CD14-positive monocyte (primary cell): ENCODE measurements at regions not wholly inside any gene's neighbourhood (a gene's known extent, or its start where the extent isn't known, plus 50 kb on each side); places are given as distances from the start of the nearest gene placed in this dataset.

Experiments
- DNase-seq, 3 donors: peaks; one replicate each; pipeline ENCODE4 v3.0.0-alpha.2; 2011 to 2022
- H2AFZ ChIP-seq: 2 replicates; pipeline ENCODE4 v1.6.0; 2012; ENCODE audit warnings: mild to moderate bottlenecking, low read depth, low read length, inconsistent platforms; ENCODE audit not compliant: insufficient read depth, poor library complexity, severe bottlenecking
- H3K27ac ChIP-seq, 2 donors: 1 replicate in 1 of 2; 2 replicates in 1 of 2; pipeline ENCODE4 v1.5.1; 2012 to 2013; ENCODE audit warnings: low read length in 2 of 2, control low read depth in 1 of 2, inconsistent platforms in 1 of 2, low read depth in 1 of 2, mild to moderate bottlenecking in 1 of 2
- H3K27me3 ChIP-seq, 2 donors: one replicate each; pipeline versions ENCODE4 v1.6.0 to v1.6.1; 2011 to 2013; ENCODE audit warnings: low read length in 2 of 2; ENCODE audit not compliant: control insufficient read depth in 2 of 2, insufficient read depth in 2 of 2
- H3K36me3 ChIP-seq, 2 donors: replicated peaks in 1 of 2; 1 replicate in 1 of 2; 2 replicates in 1 of 2; pipeline versions ENCODE4 v1.5.1 to v1.6.1; 2012 to 2013; ENCODE audit warnings: low read length in 2 of 2, control low read depth in 1 of 2, inconsistent platforms in 1 of 2, mild to moderate bottlenecking in 1 of 2; ENCODE audit not compliant: insufficient read depth in 2 of 2, control insufficient read depth in 1 of 2
- H3K4me1 ChIP-seq, 2 donors: 1 replicate in 1 of 2; 2 replicates in 1 of 2; pipeline versions ENCODE4 v1.5.1 to v1.6.1; 2012 to 2013; ENCODE audit warnings: low read length in 2 of 2, control low read depth in 1 of 2, inconsistent platforms in 1 of 2, mild to moderate bottlenecking in 1 of 2, moderate library complexity in 1 of 2; ENCODE audit not compliant: insufficient read depth in 2 of 2, control insufficient read depth in 1 of 2
- H3K4me2 ChIP-seq: replicated peaks from 2 replicates; pipeline ENCODE3; 2012; ENCODE audit warnings: low read length, moderate library complexity, mild to moderate bottlenecking; ENCODE audit not compliant: poor library complexity, severe bottlenecking; ENCODE audit errors: extremely low read depth
- H3K4me3 ChIP-seq, 3 experiments: fragments of 200-600 bp in 1 of 3; sonication (generic) in 1 of 3; replicated peaks in 1 of 3; 1 replicate in 2 of 3; 2 replicates in 1 of 3; pipeline ENCODE4 v1.5.1; 2011 to 2013; ENCODE audit warnings: low read length in 3 of 3, mild to moderate bottlenecking in 3 of 3, control low read depth in 2 of 3, low read depth in 2 of 3, inconsistent platforms in 1 of 3, moderate library complexity in 1 of 3
- H3K79me2 ChIP-seq: 2 replicates; pipeline ENCODE4 v1.6.0; 2012; ENCODE audit warnings: mild to moderate bottlenecking, control low read depth, inconsistent platforms, low read length, moderate library complexity; ENCODE audit not compliant: insufficient read depth
- H3K9ac ChIP-seq: 2 replicates; pipeline ENCODE4 v1.6.0; 2017; ENCODE audit warnings: low read length, mild to moderate bottlenecking; ENCODE audit not compliant: insufficient read depth, poor library complexity, severe bottlenecking
- H3K9me3 ChIP-seq, 2 donors: replicated peaks in 1 of 2; 1 replicate in 1 of 2; 2 replicates in 1 of 2; pipeline versions ENCODE4 v1.5.1 to v1.6.1; 2012 to 2013; ENCODE audit warnings: low read length in 2 of 2, control low read depth in 1 of 2; ENCODE audit not compliant: control insufficient read depth in 1 of 2, insufficient read depth in 1 of 2
- H4K20me1 ChIP-seq: 2 replicates; pipeline ENCODE4 v1.6.0; 2012; ENCODE audit warnings: mild to moderate bottlenecking, low read length, control low read depth, moderate library complexity; ENCODE audit not compliant: insufficient read depth
- H3K27ac Mint-ChIP-seq, 7 donors: one replicate each; pipeline ENCODE4 v1.8.0; 2020; ENCODE audit warnings: mild to moderate bottlenecking in 7 of 7, mixed read lengths in 7 of 7, moderate library complexity in 6 of 7, inconsistent platforms in 2 of 7
- H3K27me3 Mint-ChIP-seq, 3 donors: one replicate each; pipeline ENCODE4 v1.8.0; 2021 to 2022; ENCODE audit warnings: low read depth in 3 of 3, mild to moderate bottlenecking in 3 of 3, mixed read lengths in 3 of 3, moderate library complexity in 3 of 3, inconsistent platforms in 1 of 3
- H3K36me3 Mint-ChIP-seq, 2 donors: one replicate each; pipeline ENCODE4 v1.8.0; 2020; ENCODE audit warnings: mixed read lengths in 2 of 2, inconsistent platforms in 1 of 2, mild to moderate bottlenecking in 1 of 2
- H3K4me1 Mint-ChIP-seq: one replicate; pipeline ENCODE4 v1.8.0; 2020; ENCODE audit warnings: mild to moderate bottlenecking, mixed read lengths
- H3K4me3 Mint-ChIP-seq, 2 donors: one replicate each; pipeline ENCODE4 v1.8.0; 2020; ENCODE audit warnings: mild to moderate bottlenecking in 2 of 2, mixed read lengths in 2 of 2, moderate library complexity in 1 of 2
- H3K9me3 Mint-ChIP-seq, 7 donors: one replicate each; pipeline ENCODE4 v1.8.0; 2020 to 2022; ENCODE audit warnings: mixed read lengths in 7 of 7, mild to moderate bottlenecking in 6 of 7, moderate library complexity in 6 of 7, inconsistent platforms in 2 of 7
- WGBS: methylation state at CpG from one replicate; pipeline ENCODE4 v1.1.5; 2013; ENCODE audit warnings: missing lambda C conversion rate; ENCODE audit not compliant: insufficient coverage; 5-methylcytosine and 5-hydroxymethylcytosine counted together
- intact Hi-C, 2 donors: fragments of 100-400 bp; cut with micrococcal nuclease; formaldehyde crosslinking; loops; one replicate each; pipeline versions ENCODE4 v1.15.0 to v1.15.1; 2023
- TF ChIP-seq, protein P1 (sequence below): fragments of 200-600 bp; IDR thresholded peaks from one replicate; pipeline ENCODE4 v1.8.0; 2022; ENCODE audit warnings: antibody characterized with exemption, mild to moderate bottlenecking

DNA sequence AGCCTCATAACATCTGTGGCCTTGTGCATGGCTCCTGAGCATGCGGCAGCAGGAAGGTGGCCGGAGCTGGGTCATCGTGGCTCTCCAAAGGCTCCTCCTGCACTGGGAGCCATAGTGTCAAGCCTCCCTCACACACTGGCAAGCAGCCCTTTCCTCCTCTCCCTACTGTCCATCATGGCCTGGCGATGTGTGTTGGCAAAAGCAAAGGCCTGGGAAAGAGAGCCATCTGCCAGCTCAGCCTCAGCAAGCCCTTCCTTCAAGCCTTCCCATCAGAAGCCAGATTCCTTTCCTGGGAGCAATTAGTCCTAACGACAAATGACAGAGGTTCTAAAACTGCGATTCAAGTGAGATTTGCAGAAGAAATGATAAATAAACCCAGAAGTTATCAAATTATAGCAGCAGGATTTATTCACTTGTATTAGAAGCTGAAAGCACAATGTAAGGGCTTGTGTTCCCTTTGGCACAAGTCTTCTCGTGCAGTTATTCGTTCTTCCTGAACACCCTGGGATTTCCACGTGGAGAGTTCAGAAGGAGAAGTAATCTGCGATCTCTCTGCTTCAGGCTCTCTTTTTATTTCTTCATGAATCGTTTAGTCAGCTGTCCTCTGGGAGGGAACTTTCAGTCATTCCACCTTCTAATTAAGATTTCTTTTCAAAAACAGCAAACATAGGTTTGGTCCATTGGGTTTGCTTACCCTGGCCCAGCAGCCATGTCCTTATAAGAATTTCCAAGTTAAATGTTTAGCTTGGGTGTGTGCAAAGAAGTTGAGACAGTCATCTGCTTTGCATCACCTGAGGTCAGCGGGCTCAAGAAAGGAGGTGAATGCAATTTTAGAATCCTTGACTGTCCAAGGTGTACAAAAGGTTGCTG lies 110.3 kb upstream of the TMC3 start:
- H3K27me3 Mint-ChIP-seq, result no peaks in the 10 kb centered on the region
- intact Hi-C loops, result loop anchor here in 1 of 2 donors (10.0 kb wide), 1 partner anchor 700 kb away; no protein-coding TSS in a partner anchor
- H2AFZ ChIP-seq, result no peak overlapping the region
- no peaks in the 10 kb centered on the region for H3K9me3 ChIP-seq
- H3K9ac ChIP-seq, result no peak overlapping the region
- no peak overlapping the region for H3K4me3 ChIP-seq
- H3K4me1 Mint-ChIP-seq, result no peaks in the 10 kb centered on the region
- no peaks in the 10 kb centered on the region for H3K79me2 ChIP-seq
- no peaks in the 10 kb centered on the region for H3K36me3 Mint-ChIP-seq
- H3K4me1 ChIP-seq, result no peaks in the 10 kb centered on the region
- peaks cover 0 to 2% (median 0%) of the 10 kb centered on the region in 7 donors for H3K9me3 Mint-ChIP-seq
- no peak overlapping the region for H3K27ac ChIP-seq
- H3K36me3 ChIP-seq, result no peaks in the 10 kb centered on the region
- WGBS, result 85% methylated on average over 7 of the region's 12 CpGs
- no peaks in the 10 kb centered on the region for H4K20me1 ChIP-seq
- TF ChIP-seq, protein P1, sequence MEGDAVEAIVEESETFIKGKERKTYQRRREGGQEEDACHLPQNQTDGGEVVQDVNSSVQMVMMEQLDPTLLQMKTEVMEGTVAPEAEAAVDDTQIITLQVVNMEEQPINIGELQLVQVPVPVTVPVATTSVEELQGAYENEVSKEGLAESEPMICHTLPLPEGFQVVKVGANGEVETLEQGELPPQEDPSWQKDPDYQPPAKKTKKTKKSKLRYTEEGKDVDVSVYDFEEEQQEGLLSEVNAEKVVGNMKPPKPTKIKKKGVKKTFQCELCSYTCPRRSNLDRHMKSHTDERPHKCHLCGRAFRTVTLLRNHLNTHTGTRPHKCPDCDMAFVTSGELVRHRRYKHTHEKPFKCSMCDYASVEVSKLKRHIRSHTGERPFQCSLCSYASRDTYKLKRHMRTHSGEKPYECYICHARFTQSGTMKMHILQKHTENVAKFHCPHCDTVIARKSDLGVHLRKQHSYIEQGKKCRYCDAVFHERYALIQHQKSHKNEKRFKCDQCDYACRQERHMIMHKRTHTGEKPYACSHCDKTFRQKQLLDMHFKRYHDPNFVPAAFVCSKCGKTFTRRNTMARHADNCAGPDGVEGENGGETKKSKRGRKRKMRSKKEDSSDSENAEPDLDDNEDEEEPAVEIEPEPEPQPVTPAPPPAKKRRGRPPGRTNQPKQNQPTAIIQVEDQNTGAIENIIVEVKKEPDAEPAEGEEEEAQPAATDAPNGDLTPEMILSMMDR, result no peak
- DNase-seq, result no peak
- no peak overlapping the region for H3K27ac Mint-ChIP-seq
- H3K27me3 ChIP-seq, result no peaks in the 10 kb centered on the region
- no peak overlapping the region for H3K4me2 ChIP-seq
- no peak overlapping the region for H3K4me3 Mint-ChIP-seq

DNA sequence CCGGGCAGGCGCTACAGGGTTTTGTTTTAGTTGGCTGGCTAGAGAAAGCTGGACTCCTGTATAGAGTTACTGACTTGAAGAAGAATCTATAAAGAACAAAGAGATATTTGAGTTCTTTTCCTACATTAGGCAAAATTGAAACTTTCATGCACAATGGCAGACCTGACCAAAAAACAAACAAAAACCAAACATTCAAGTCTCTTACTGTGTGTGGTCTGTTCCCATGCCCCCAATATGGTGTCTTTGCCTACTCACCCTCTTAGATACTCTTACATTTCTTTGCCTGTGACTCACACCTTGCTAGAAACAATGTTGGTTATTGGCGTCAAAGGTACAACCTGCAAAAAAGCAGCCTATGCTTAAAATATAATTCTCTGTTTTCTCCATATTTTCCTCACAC lies 109.5 kb upstream of the TMC3 start:
- Mint-ChIP-seq H3K4me3 (no peak overlapping the region), H3K9me3 (peaks cover 0 to 2% (median 0%) of the 10 kb centered on the region in 7 donors), H3K36me3 (no peaks in the 10 kb centered on the region), H3K27ac (no peak overlapping the region), H3K27me3 (no peaks in the 10 kb centered on the region), H3K4me1 (no peaks in the 10 kb centered on the region)
- Histone ChIP-seq H3K9ac (no peak overlapping the region), H3K4me1 (no peaks in the 10 kb centered on the region), H3K79me2 (no peaks in the 10 kb centered on the region), H3K27me3 (no peaks in the 10 kb centered on the region), H3K36me3 (no peaks in the 10 kb centered on the region), H2AFZ (no peak overlapping the region), H3K4me2 (no peak overlapping the region), H3K9me3 (no peaks in the 10 kb centered on the region), H4K20me1 (no peaks in the 10 kb centered on the region), H3K4me3 (no peak overlapping the region), H3K27ac (no peak overlapping the region)
- TF ChIP-seq, protein P1, result no peak
- intact Hi-C loops, result loop anchor here in 1 of 2 donors (10.0 kb wide), 1 partner anchor 701 kb away; no protein-coding TSS in a partner anchor
- DNase-seq, result no peak
- WGBS, result 90% methylated on average over 3 of the region's 3 CpGs
